Endodermal cell (in vitro differentiated cells): ENCODE measurements at regions not wholly inside any gene's neighbourhood (a gene's known extent, or its start where the extent isn't known, plus 50 kb on each side); places are given as distances from the start of the nearest gene placed in this dataset.

Experiments
- DNase-seq: peaks from one replicate; pipeline ENCODE4 v3.0.0-alpha.2; 2017
- H3K27ac ChIP-seq: 2 replicates; pipeline ENCODE4 v1.5.1; 2013; ENCODE audit warnings: mild to moderate bottlenecking, low read depth, low read length, moderate library complexity
- H3K27me3 ChIP-seq: 2 replicates; pipeline ENCODE4 v1.6.1; 2013; ENCODE audit warnings: mild to moderate bottlenecking, low read length, moderate library complexity; ENCODE audit not compliant: insufficient read depth, control insufficient read depth, poor library complexity, severe bottlenecking
- H3K36me3 ChIP-seq: 2 replicates; pipeline ENCODE4 v1.7.0; 2013; ENCODE audit warnings: mild to moderate bottlenecking, low read length, moderate library complexity; ENCODE audit not compliant: control insufficient read depth, insufficient read depth
- H3K4me1 ChIP-seq: one replicate; pipeline ENCODE4 v1.7.0; 2013; ENCODE audit warnings: low read length; ENCODE audit not compliant: control insufficient read depth, insufficient read depth
- H3K4me3 ChIP-seq: 2 replicates; pipeline ENCODE4 v1.5.1; 2013; ENCODE audit warnings: mild to moderate bottlenecking, low read length, moderate library complexity
- H3K9ac ChIP-seq: 2 replicates; pipeline ENCODE4 v1.6.1; 2013; ENCODE audit warnings: mild to moderate bottlenecking, low read length, moderate library complexity; ENCODE audit not compliant: poor library complexity, severe bottlenecking; ENCODE audit errors: extremely low read depth
- H3K9me3 ChIP-seq: 2 replicates; pipeline ENCODE4 v1.6.1; 2013; ENCODE audit warnings: mild to moderate bottlenecking, low read length, moderate library complexity; ENCODE audit not compliant: control insufficient read depth
- H3K27ac Mint-ChIP-seq: 2 replicates; pipeline ENCODE4 v1.8.0; 2020; ENCODE audit warnings: mixed read lengths
- H3K27me3 Mint-ChIP-seq: 2 replicates; pipeline ENCODE4 v1.8.0; 2021; ENCODE audit warnings: mild to moderate bottlenecking, mixed read lengths; ENCODE audit not compliant: insufficient read depth
- H3K36me3 Mint-ChIP-seq: 2 replicates; pipeline ENCODE4 v1.8.0; 2020; ENCODE audit warnings: low read depth, mixed read lengths
- H3K4me1 Mint-ChIP-seq: 2 replicates; pipeline ENCODE4 v1.8.0; 2020; ENCODE audit warnings: mixed read lengths
- H3K4me3 Mint-ChIP-seq: 2 replicates; pipeline ENCODE4 v1.8.0; 2020; ENCODE audit warnings: mild to moderate bottlenecking, moderate library complexity, mixed read lengths
- H3K9me3 Mint-ChIP-seq: 2 replicates; pipeline ENCODE4 v1.8.0; 2020; ENCODE audit warnings: mild to moderate bottlenecking, mixed read lengths
- WGBS, 2 experiments: methylation state at CpG; one replicate each; pipeline versions ENCODE4 v1.1.5 to v1.1.7; 2013; ENCODE audit warnings: missing lambda C conversion rate in 2 of 2, mixed read lengths in 1 of 2; ENCODE audit not compliant: insufficient coverage in 1 of 2, insufficient read length in 1 of 2; 5-methylcytosine and 5-hydroxymethylcytosine counted together
- TF ChIP-seq, protein P1 (sequence below): fragments of 200-600 bp; sonication (generic); conservative IDR thresholded peaks from 2 replicates; pipeline ENCODE4 v1.5.0; 2021; ENCODE audit warnings: antibody characterized with exemption, mild to moderate bottlenecking

DNA sequence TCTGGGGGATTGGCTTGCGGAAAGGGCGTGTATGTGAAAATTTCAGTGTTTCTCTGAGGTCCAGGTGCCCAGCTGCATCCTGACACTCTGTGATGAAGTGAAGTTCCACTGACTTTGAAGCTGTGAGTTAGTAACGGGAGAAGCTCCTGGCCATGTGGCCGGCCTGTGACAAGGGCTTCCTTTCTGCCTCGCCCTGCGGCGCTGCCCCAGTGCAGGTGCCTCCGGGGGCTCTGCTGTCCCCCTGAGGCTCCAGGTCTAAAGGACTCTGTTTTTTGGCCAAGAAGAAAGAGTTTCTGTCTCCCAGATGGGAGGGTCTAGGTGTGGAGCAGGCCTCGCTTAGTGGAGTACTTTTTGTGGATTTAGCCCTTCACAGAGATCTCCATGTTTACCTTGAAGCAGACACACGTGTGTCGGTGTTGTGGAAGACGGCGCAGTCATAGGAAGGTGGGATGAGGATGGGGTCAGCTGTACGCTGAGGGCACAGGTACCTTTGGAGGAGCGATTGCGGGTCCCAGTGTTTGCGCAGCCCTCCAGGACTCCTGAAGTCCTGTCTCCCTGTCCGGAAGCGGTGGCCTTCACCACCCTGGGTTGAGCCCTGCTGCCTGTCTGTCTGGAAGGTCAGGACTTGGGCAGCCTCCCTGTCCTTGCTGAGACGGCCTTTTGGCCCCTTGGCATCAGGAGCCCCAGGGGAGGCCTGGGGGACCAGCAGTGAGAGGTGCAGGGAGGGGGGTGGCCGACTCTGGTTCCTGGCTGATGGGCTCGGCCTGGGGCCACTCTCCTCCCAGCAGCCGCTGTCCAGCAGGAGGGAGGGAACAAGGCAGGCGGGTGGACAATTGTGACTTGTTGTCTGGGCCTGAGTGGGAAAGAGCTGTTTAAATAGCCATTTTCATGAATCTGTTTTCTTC lies 1249.3 kb downstream of the BRD1 start:
- peaks cover 10% of the 10 kb centered on the region for H3K27me3 Mint-ChIP-seq
- Histone ChIP-seq H3K9ac (no peak overlapping the region), H3K4me1 (no peaks in the 10 kb centered on the region), H3K4me3 (no peak overlapping the region), H3K9me3 (no peaks in the 10 kb centered on the region), H3K27ac (peak overlapping the region; percentile 66), H3K27me3 (no peaks in the 10 kb centered on the region), H3K36me3 (peaks cover 9% of the 10 kb centered on the region)
- H3K27ac Mint-ChIP-seq = no peak overlapping the region
- no peak for DNase-seq
- H3K36me3 Mint-ChIP-seq = no peaks in the 10 kb centered on the region
- H3K4me1 Mint-ChIP-seq = peaks cover 10% of the 10 kb centered on the region
- TF ChIP-seq, protein P1, sequence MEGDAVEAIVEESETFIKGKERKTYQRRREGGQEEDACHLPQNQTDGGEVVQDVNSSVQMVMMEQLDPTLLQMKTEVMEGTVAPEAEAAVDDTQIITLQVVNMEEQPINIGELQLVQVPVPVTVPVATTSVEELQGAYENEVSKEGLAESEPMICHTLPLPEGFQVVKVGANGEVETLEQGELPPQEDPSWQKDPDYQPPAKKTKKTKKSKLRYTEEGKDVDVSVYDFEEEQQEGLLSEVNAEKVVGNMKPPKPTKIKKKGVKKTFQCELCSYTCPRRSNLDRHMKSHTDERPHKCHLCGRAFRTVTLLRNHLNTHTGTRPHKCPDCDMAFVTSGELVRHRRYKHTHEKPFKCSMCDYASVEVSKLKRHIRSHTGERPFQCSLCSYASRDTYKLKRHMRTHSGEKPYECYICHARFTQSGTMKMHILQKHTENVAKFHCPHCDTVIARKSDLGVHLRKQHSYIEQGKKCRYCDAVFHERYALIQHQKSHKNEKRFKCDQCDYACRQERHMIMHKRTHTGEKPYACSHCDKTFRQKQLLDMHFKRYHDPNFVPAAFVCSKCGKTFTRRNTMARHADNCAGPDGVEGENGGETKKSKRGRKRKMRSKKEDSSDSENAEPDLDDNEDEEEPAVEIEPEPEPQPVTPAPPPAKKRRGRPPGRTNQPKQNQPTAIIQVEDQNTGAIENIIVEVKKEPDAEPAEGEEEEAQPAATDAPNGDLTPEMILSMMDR = no peak
- H3K4me3 Mint-ChIP-seq = peak overlapping the region; percentile 41
- no peaks in the 10 kb centered on the region for H3K9me3 Mint-ChIP-seq
- 92 to 93% methylated on average over 9 to 24 of the region's 24 CpGs for WGBS, 2 experiments

DNA sequence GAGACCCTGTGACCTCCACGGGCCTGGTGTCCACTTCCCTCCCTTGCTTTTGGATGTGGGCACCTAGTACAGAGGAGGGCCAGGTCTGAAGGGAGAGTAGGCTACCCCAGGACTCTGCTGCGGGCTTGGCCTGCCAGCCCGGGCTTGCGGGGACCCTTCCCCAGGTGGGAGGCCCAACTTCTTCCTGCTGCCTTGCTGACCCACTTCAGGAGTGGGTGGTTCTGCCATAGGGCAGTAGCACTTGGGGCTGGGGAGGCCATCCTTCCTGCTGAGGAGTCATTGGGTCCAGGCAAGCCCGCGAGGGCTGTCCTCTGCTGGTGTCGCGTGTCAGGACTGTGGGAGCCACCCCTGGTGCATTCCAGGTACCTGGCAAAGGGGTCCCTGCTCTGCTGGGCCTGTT lies 1250.0 kb downstream of the BRD1 start:
- WGBS, 2 experiments = 92 to 100% methylated on average over 4 to 8 of the region's 8 CpGs
- no peak for DNase-seq
- Histone ChIP-seq H3K27ac (no peak overlapping the region), H3K9ac (no peak overlapping the region), H3K4me3 (no peak overlapping the region), H3K9me3 (no peaks in the 10 kb centered on the region), H3K36me3 (peaks cover 2% of the 10 kb centered on the region), H3K27me3 (no peaks in the 10 kb centered on the region), H3K4me1 (no peaks in the 10 kb centered on the region)
- TF ChIP-seq, protein P1 = no peak
- H3K27ac Mint-ChIP-seq = no peak overlapping the region
- H3K4me3 Mint-ChIP-seq = peak overlapping the region; percentile 41
- peaks cover 15% of the 10 kb centered on the region for H3K27me3 Mint-ChIP-seq
- H3K36me3 Mint-ChIP-seq = no peaks in the 10 kb centered on the region
- H3K9me3 Mint-ChIP-seq = no peaks in the 10 kb centered on the region
- H3K4me1 Mint-ChIP-seq = peaks cover 10% of the 10 kb centered on the region

DNA sequence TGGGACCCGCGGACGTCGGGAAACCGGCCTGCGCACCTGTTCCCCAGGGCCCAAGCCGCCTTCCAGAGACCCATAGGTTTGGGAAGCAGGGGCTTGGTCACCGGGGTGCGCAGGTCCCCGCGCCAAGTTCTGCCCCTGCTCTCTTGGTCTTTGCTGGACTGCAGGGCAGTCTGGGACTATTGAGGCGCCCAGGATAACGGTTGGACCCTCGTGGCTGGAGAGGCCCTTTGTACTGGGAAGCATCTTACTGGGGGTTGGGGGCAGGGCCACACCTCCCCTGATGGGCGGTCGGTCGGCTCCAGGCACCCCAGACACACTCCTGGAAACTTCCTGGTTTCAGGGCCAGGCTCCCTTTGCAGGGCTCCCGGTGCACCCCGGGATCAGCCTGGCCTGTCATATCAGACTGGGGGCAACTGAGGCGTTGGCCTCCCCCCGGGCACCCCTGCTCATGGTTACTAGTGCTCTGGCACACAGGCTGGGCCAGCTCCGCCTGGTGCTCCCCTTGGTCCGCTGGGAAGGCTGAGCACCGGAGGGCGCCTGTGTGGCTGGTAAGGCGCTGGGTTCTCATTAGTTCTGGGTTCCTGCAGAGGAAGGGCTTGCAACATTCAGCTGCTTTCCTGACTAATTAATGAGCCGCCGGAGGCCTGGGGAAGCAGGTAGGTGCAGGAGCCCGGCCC lies 1250.5 kb downstream of the BRD1 start:
- peaks cover under 1% of the 10 kb centered on the region for H3K9me3 Mint-ChIP-seq
- Histone ChIP-seq H3K4me3 (peak overlapping the region; percentile 53), H3K4me1 (no peaks in the 10 kb centered on the region), H3K9me3 (no peaks in the 10 kb centered on the region), H3K9ac (no peak overlapping the region), H3K27ac (no peak overlapping the region), H3K27me3 (no peaks in the 10 kb centered on the region), H3K36me3 (no peaks in the 10 kb centered on the region)
- 48 to 64% methylated on average over 15 to 29 of the region's 29 CpGs for WGBS, 2 experiments
- peak overlapping the region; percentile 41 for H3K4me3 Mint-ChIP-seq
- peaks cover 19% of the 10 kb centered on the region for H3K27me3 Mint-ChIP-seq
- peaks cover 10% of the 10 kb centered on the region for H3K4me1 Mint-ChIP-seq
- no peak overlapping the region for H3K27ac Mint-ChIP-seq
- no peaks in the 10 kb centered on the region for H3K36me3 Mint-ChIP-seq
- DNase-seq = peak; percentile 63
- TF ChIP-seq, protein P1 = no peak
